Endodermal cell (in vitro differentiated cells): ENCODE measurements at regions not wholly inside any gene's neighbourhood (a gene's known extent, or its start where the extent isn't known, plus 50 kb on each side); places are given as distances from the start of the nearest gene placed in this dataset.

Source experiments
- DNase-seq: peaks from one replicate; pipeline ENCODE4 v3.0.0-alpha.2; 2017
- H3K27ac ChIP-seq: 2 replicates; pipeline ENCODE4 v1.5.1; 2013; ENCODE audit warnings: mild to moderate bottlenecking, low read depth, low read length, moderate library complexity
- H3K27me3 ChIP-seq: 2 replicates; pipeline ENCODE4 v1.6.1; 2013; ENCODE audit warnings: mild to moderate bottlenecking, low read length, moderate library complexity; ENCODE audit not compliant: insufficient read depth, control insufficient read depth, poor library complexity, severe bottlenecking
- H3K36me3 ChIP-seq: 2 replicates; pipeline ENCODE4 v1.7.0; 2013; ENCODE audit warnings: mild to moderate bottlenecking, low read length, moderate library complexity; ENCODE audit not compliant: control insufficient read depth, insufficient read depth
- H3K4me1 ChIP-seq: one replicate; pipeline ENCODE4 v1.7.0; 2013; ENCODE audit warnings: low read length; ENCODE audit not compliant: control insufficient read depth, insufficient read depth
- H3K4me3 ChIP-seq: 2 replicates; pipeline ENCODE4 v1.5.1; 2013; ENCODE audit warnings: mild to moderate bottlenecking, low read length, moderate library complexity
- H3K9ac ChIP-seq: 2 replicates; pipeline ENCODE4 v1.6.1; 2013; ENCODE audit warnings: mild to moderate bottlenecking, low read length, moderate library complexity; ENCODE audit not compliant: poor library complexity, severe bottlenecking; ENCODE audit errors: extremely low read depth
- H3K9me3 ChIP-seq: 2 replicates; pipeline ENCODE4 v1.6.1; 2013; ENCODE audit warnings: mild to moderate bottlenecking, low read length, moderate library complexity; ENCODE audit not compliant: control insufficient read depth
- H3K27ac Mint-ChIP-seq: 2 replicates; pipeline ENCODE4 v1.8.0; 2020; ENCODE audit warnings: mixed read lengths
- H3K27me3 Mint-ChIP-seq: 2 replicates; pipeline ENCODE4 v1.8.0; 2021; ENCODE audit warnings: mild to moderate bottlenecking, mixed read lengths; ENCODE audit not compliant: insufficient read depth
- H3K36me3 Mint-ChIP-seq: 2 replicates; pipeline ENCODE4 v1.8.0; 2020; ENCODE audit warnings: low read depth, mixed read lengths
- H3K4me1 Mint-ChIP-seq: 2 replicates; pipeline ENCODE4 v1.8.0; 2020; ENCODE audit warnings: mixed read lengths
- H3K4me3 Mint-ChIP-seq: 2 replicates; pipeline ENCODE4 v1.8.0; 2020; ENCODE audit warnings: mild to moderate bottlenecking, moderate library complexity, mixed read lengths
- H3K9me3 Mint-ChIP-seq: 2 replicates; pipeline ENCODE4 v1.8.0; 2020; ENCODE audit warnings: mild to moderate bottlenecking, mixed read lengths
- WGBS, 2 experiments: methylation state at CpG; one replicate each; pipeline versions ENCODE4 v1.1.5 to v1.1.7; 2013; ENCODE audit warnings: missing lambda C conversion rate in 2 of 2, mixed read lengths in 1 of 2; ENCODE audit not compliant: insufficient coverage in 1 of 2, insufficient read length in 1 of 2; 5-methylcytosine and 5-hydroxymethylcytosine counted together
- TF ChIP-seq, protein P1 (sequence below): fragments of 200-600 bp; sonication (generic); conservative IDR thresholded peaks from 2 replicates; pipeline ENCODE4 v1.5.0; 2021; ENCODE audit warnings: antibody characterized with exemption, mild to moderate bottlenecking

DNA sequence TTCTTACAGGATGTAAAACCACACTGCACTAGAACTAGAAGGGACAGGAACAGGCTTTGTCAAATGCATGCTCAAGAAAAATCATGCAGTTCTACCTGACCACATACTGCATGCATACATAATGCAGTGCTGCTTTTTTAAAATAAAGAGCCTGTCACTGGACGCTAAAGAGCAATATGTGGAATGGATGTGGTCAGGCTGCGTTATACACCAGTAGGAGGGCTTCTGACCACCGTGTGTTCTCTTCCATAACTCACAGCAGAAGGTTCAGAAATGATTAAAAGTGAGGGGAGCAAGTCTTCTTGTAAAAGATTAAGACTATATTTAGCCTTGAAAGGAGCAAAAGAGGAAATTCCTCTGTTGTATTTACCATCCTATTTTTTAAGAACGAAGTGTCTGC is 392.0 kb downstream of the EMP1 start:
- Histone ChIP-seq H3K36me3 (no peaks in the 10 kb centered on the region), H3K9me3 (peaks cover 7% of the 10 kb centered on the region), H3K9ac (no peak overlapping the region), H3K27ac (no peak overlapping the region), H3K4me3 (no peak overlapping the region), H3K4me1 (peaks cover 13% of the 10 kb centered on the region), H3K27me3 (no peaks in the 10 kb centered on the region)
- peak; percentile 13 for DNase-seq
- 71 to 93% methylated on average over 1 to 4 of the region's 4 CpGs for WGBS, 2 experiments
- Mint-ChIP-seq H3K36me3 (peaks cover 2% of the 10 kb centered on the region), H3K4me3 (no peak overlapping the region), H3K4me1 (peaks cover 42% of the 10 kb centered on the region), H3K27me3 (peaks cover 11% of the 10 kb centered on the region), H3K27ac (no peak overlapping the region), H3K9me3 (peaks cover 9% of the 10 kb centered on the region)
- TF ChIP-seq, protein P1, sequence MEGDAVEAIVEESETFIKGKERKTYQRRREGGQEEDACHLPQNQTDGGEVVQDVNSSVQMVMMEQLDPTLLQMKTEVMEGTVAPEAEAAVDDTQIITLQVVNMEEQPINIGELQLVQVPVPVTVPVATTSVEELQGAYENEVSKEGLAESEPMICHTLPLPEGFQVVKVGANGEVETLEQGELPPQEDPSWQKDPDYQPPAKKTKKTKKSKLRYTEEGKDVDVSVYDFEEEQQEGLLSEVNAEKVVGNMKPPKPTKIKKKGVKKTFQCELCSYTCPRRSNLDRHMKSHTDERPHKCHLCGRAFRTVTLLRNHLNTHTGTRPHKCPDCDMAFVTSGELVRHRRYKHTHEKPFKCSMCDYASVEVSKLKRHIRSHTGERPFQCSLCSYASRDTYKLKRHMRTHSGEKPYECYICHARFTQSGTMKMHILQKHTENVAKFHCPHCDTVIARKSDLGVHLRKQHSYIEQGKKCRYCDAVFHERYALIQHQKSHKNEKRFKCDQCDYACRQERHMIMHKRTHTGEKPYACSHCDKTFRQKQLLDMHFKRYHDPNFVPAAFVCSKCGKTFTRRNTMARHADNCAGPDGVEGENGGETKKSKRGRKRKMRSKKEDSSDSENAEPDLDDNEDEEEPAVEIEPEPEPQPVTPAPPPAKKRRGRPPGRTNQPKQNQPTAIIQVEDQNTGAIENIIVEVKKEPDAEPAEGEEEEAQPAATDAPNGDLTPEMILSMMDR, result no peak

DNA sequence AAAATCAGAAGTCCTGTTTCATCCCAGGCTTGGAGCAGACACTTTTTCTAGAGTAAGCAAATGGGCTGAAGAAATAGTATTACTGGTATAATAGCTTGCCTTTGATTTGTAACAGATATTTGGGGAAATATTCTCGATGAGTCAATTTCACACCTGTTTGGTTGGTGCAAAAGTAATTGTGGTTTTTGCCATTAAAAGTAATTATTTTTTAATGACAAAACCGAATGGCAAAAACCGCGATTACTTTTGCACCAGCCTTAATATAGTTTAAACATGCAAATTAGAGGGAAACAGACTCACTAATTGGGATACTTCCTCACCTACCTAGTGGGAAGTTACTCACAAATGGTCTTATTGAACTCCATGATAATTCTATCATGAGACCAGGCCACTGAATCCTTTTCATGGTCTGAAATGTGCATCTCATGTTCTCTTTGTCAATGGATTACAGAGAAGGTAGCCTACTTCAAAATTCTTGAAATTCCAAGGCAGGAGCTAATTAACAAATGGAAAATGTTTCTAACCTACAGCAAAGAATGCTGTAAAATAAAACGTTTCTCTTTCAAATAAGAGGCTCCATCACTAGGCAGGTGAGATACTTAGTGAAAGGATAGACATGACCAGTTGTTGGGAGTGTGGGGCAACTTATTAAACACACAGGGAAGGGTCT is 391.3 kb downstream of the EMP1 start:
- Histone ChIP-seq H3K9ac (no peak overlapping the region), H3K27ac (no peak overlapping the region), H3K4me3 (no peak overlapping the region), H3K9me3 (peaks cover 2% of the 10 kb centered on the region), H3K36me3 (no peaks in the 10 kb centered on the region), H3K27me3 (no peaks in the 10 kb centered on the region), H3K4me1 (peaks cover 13% of the 10 kb centered on the region)
- H3K4me3 Mint-ChIP-seq, result no peak overlapping the region
- no peaks in the 10 kb centered on the region for H3K36me3 Mint-ChIP-seq
- H3K4me1 Mint-ChIP-seq, result peaks cover 42% of the 10 kb centered on the region
- H3K9me3 Mint-ChIP-seq, result peaks cover 4% of the 10 kb centered on the region
- 75 to 100% methylated on average over 3 to 5 of the region's 5 CpGs for WGBS, 2 experiments
- peak; percentile 20 for DNase-seq
- peaks cover 13% of the 10 kb centered on the region for H3K27me3 Mint-ChIP-seq
- TF ChIP-seq, protein P1, result no peak
- H3K27ac Mint-ChIP-seq, result no peak overlapping the region

DNA sequence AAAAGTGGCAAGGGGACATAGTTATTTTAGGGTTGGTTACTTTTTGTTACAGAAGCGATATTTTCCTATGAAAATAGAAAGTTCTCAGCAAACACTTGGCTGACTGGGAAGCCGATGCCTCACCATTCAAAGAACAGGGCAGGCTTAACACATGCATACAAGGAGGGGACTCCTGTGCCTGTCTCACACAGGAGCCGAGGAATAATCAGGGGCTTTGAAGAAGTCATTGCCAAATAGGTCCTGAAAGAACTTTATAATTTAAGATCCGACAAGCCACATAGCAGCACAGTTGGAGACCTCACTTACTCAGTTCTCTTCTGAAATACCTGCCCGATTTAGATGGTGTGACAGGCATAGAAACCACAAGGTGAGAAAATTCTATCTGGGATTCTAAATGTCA is 389.8 kb downstream of the EMP1 start:
- Histone ChIP-seq H3K4me3 (no peak overlapping the region), H3K36me3 (no peaks in the 10 kb centered on the region), H3K27me3 (no peaks in the 10 kb centered on the region), H3K27ac (no peak overlapping the region), H3K4me1 (peaks cover 9% of the 10 kb centered on the region), H3K9me3 (no peaks in the 10 kb centered on the region), H3K9ac (no peak overlapping the region)
- no peak overlapping the region for H3K4me3 Mint-ChIP-seq
- peaks cover 13% of the 10 kb centered on the region for H3K27me3 Mint-ChIP-seq
- H3K36me3 Mint-ChIP-seq, result no peaks in the 10 kb centered on the region
- peak; percentile 62 for DNase-seq
- TF ChIP-seq, protein P1, result no peak
- no peak overlapping the region for H3K27ac Mint-ChIP-seq
- no peaks in the 10 kb centered on the region for H3K9me3 Mint-ChIP-seq
- peaks cover 29% of the 10 kb centered on the region for H3K4me1 Mint-ChIP-seq
- 75 to 85% methylated on average over 4 to 5 of the region's 5 CpGs for WGBS, 2 experiments
